Epithelial cell of esophagus (primary cell): ENCODE measurements at regions not wholly inside any gene's neighbourhood (a gene's known extent, or its start where the extent isn't known, plus 50 kb on each side); places are given as distances from the start of the nearest gene placed in this dataset.

Experiments
- DNase-seq: peaks from one replicate; pipeline ENCODE4 v3.0.0; 2010; ENCODE audit warnings: low read depth
- H3K4me3 ChIP-seq: 2 replicates; pipeline ENCODE4 v1.5.1; 2011; ENCODE audit warnings: mild to moderate bottlenecking, low read length, control low read depth
- CTCF ChIP-seq: IDR thresholded peaks from 2 replicates; pipeline ENCODE4 v1.5.1; 2011; ENCODE audit warnings: low read depth, mild to moderate bottlenecking, low read length, control low read depth, inconsistent platforms; ENCODE audit not compliant: insufficient read depth; ENCODE audit errors: missing control alignments

- H3K4me3 ChIP-seq, result no peak overlapping the region
- DNase-seq, result no peak
- TF ChIP-seq CTCF, result no peak
Observed at GRCh38 chr16:66240631-66241395, 125.7 kb upstream of the CDH5 start.

GRCh38 chr16:66240088-66240487 is 126.4 kb upstream of the CDH5 start:
- no peak for DNase-seq
- H3K4me3 ChIP-seq, result no peak overlapping the region
- no peak for TF ChIP-seq CTCF

- DNase-seq, result no peak
- TF ChIP-seq CTCF, result no peak
- no peak overlapping the region for H3K4me3 ChIP-seq
Observed at GRCh38 chr16:66238696-66239095, 127.8 kb upstream of the CDH5 start.

GRCh38 chr16:66236301-66236700 is 130.2 kb upstream of the CDH5 start:
- TF ChIP-seq CTCF, result no peak
- no peak for DNase-seq
- no peak overlapping the region for H3K4me3 ChIP-seq

GRCh38 chr16:66231452-66232160 is 134.9 kb upstream of the CDH5 start:
- DNase-seq, result no peak
- TF ChIP-seq CTCF, result no peak
- no peak overlapping the region for H3K4me3 ChIP-seq

- DNase-seq, result no peak
- H3K4me3 ChIP-seq, result no peak overlapping the region
- no peak for TF ChIP-seq CTCF
Observed at GRCh38 chr16:66229651-66230050, 136.8 kb upstream of the CDH5 start.
